ENCODE measurements at regions not wholly inside any gene's neighbourhood (a gene's known extent, or its start where the extent isn't known, plus 50 kb on each side); places are given as distances from the start of the nearest gene placed in this dataset.

- no peaks in the 10 kb centered on the region for H3K27me3 ChIP-seq
- no peaks in the 10 kb centered on the region for H3K36me3 ChIP-seq
- no peaks in the 10 kb centered on the region for H3K9me3 ChIP-seq
- TF ChIP-seq CTCF (IDR thresholded peaks at IDR 0.05), result no peak
- TF ChIP-seq POLR2A (IDR thresholded peaks at IDR 0.05), result no peak
- TF ChIP-seq POLR2AphosphoS5 (IDR thresholded peaks at IDR 0.05; ENCODE audit: insufficient read depth in 1 of 2, low read depth in 1 of 2), result no peak
- no peaks in the 10 kb centered on the region for H3K4me1 ChIP-seq
- intact Hi-C loops (cut with DNase I), result no loop called here
- H3K27ac ChIP-seq, result no peak overlapping the region
- H3K4me3 ChIP-seq, result no peak overlapping the region
- no peak for DNase-seq (ENCODE audit: extremely low spot score in 2 of 2)
Measured at GRCh38 chr17:5698959-5699358, 114.7 kb upstream of the NLRP1 start.

GRCh38 chr17:5699814-5700213 is 115.5 kb upstream of the NLRP1 start:
- intact Hi-C loops (cut with DNase I), result no loop called here
- H3K4me3 ChIP-seq, result no peak overlapping the region
- H3K27ac ChIP-seq, result no peak overlapping the region
- TF ChIP-seq CTCF (IDR thresholded peaks at IDR 0.05), result no peak
- no peak for TF ChIP-seq POLR2AphosphoS5 (IDR thresholded peaks at IDR 0.05; ENCODE audit: insufficient read depth in 1 of 2, low read depth in 1 of 2)
- TF ChIP-seq POLR2A (IDR thresholded peaks at IDR 0.05), result no peak
- no peaks in the 10 kb centered on the region for H3K4me1 ChIP-seq
- H3K36me3 ChIP-seq, result no peaks in the 10 kb centered on the region
- no peak for DNase-seq (ENCODE audit: extremely low spot score in 2 of 2)
- H3K9me3 ChIP-seq, result no peaks in the 10 kb centered on the region
- H3K27me3 ChIP-seq, result no peaks in the 10 kb centered on the region

GRCh38 chr17:5700745-5701144 is 116.4 kb upstream of the NLRP1 start:
- no peaks in the 10 kb centered on the region for H3K27me3 ChIP-seq
- DNase-seq (ENCODE audit: extremely low spot score in 2 of 2), result no peak
- no peaks in the 10 kb centered on the region for H3K4me1 ChIP-seq
- H3K36me3 ChIP-seq, result no peaks in the 10 kb centered on the region
- H3K4me3 ChIP-seq, result no peak overlapping the region
- H3K27ac ChIP-seq, result no peak overlapping the region
- H3K9me3 ChIP-seq, result no peaks in the 10 kb centered on the region
- TF ChIP-seq CTCF (IDR thresholded peaks at IDR 0.05), result no peak
- TF ChIP-seq POLR2AphosphoS5 (IDR thresholded peaks at IDR 0.05; ENCODE audit: insufficient read depth in 1 of 2, low read depth in 1 of 2), result no peak
- intact Hi-C loops (cut with DNase I), result no loop called here

GRCh38 chr17:5701381-5701780 is 117.1 kb upstream of the NLRP1 start:
- no peak overlapping the region for H3K4me3 ChIP-seq
- TF ChIP-seq POLR2AphosphoS5 (IDR thresholded peaks at IDR 0.05; ENCODE audit: insufficient read depth in 1 of 2, low read depth in 1 of 2), result no peak
- no peak for TF ChIP-seq POLR2A (IDR thresholded peaks at IDR 0.05)
- TF ChIP-seq CTCF (IDR thresholded peaks at IDR 0.05), result no peak
- H3K9me3 ChIP-seq, result no peaks in the 10 kb centered on the region
- no peak for DNase-seq (ENCODE audit: extremely low spot score in 2 of 2)
- no peaks in the 10 kb centered on the region for H3K27me3 ChIP-seq
- H3K36me3 ChIP-seq, result no peaks in the 10 kb centered on the region
- H3K4me1 ChIP-seq, result no peaks in the 10 kb centered on the region
- intact Hi-C loops (cut with DNase I), result no loop called here
- H3K27ac ChIP-seq, result no peak overlapping the region

- no peak overlapping the region for H3K27ac ChIP-seq
- no peaks in the 10 kb centered on the region for H3K27me3 ChIP-seq
- intact Hi-C loops (cut with DNase I), result no loop called here
- DNase-seq (ENCODE audit: extremely low spot score in 2 of 2), result peak in 1 of 2 donors; percentile 46
- no peak overlapping the region for H3K4me3 ChIP-seq
- no peaks in the 10 kb centered on the region for H3K36me3 ChIP-seq
- H3K9me3 ChIP-seq, result no peaks in the 10 kb centered on the region
- TF ChIP-seq POLR2A (IDR thresholded peaks at IDR 0.05) (no peak), POLR2AphosphoS5 (IDR thresholded peaks at IDR 0.05; ENCODE audit: insufficient read depth in 1 of 2, low read depth in 1 of 2) (no peak), CTCF (IDR thresholded peaks at IDR 0.05) (no peak)
- no peaks in the 10 kb centered on the region for H3K4me1 ChIP-seq
Measured at GRCh38 chr17:5702951-5703510, 118.7 kb upstream of the NLRP1 start.
